Stimulated activated CD4-positive, alpha-beta T cell treated with anti-CD3 and anti-CD28 coated beads, Interleukin-2, amount 100 ng/mL, for 4 hours (primary cell): ENCODE measurements at regions not wholly inside any gene's neighbourhood (a gene's known extent, or its start where the extent isn't known, plus 50 kb on each side); places are given as distances from the start of the nearest gene placed in this dataset.

Experiments used
- DNase-seq: peaks from one replicate; pipeline ENCODE4 v3.0.0-alpha.2; 2020; ENCODE audit warnings: low read depth

DNA sequence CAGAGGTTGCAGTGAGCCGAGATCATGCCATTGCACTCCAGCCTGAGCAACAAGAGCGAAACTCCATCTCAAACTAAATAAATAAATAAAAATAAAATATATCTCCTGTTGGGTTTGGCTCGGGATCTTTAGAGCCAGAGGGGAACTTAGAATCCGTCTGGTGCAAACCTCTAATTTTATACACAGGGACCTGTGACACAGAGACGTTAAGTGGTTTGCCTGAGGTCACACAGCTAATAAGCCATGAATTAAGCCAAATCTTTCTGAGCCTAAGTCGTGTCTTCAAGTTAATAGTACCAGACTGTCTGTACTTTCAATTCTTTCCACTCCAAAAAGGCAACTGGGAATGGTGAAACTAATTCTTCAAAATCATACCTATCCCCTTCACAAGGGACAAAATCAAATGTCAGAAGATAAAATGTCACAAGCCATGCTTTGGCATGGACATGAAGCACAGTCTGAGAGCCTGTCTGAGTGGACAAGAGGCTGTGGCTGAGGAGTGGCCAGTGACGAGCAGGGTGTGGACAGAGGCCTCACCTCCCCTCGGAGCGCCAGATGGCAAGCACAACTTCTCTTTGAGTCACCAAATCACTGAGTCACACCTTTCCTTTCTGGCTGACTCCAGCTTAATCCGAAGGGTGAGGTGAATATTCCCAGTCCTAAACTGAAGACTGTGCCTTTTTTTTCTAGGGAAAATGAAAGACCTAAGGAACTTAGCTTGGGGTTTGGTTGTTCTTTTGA is 177.4 kb downstream of the TFAP2A start:
- DNase-seq, result no peak

DNA sequence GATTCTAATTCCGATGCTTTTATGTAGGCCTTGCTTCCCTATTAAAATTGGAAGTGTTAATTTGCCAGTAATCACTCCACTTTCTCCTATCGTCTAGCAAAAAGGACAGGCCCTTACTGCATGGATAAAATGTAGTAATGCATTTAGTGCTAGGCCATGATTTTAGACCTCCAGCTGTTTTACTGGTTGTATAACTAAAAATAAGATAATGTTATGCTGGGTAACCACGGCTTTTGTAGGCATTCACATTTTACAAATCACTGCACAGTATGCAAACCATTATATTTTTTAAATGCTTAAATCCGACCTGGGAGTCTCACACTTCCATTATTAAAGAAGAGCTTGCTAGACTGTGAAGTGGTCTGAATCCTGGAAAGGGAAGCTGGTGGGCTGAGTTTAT is 179.5 kb downstream of the TFAP2A start:
- no peak for DNase-seq

DNA sequence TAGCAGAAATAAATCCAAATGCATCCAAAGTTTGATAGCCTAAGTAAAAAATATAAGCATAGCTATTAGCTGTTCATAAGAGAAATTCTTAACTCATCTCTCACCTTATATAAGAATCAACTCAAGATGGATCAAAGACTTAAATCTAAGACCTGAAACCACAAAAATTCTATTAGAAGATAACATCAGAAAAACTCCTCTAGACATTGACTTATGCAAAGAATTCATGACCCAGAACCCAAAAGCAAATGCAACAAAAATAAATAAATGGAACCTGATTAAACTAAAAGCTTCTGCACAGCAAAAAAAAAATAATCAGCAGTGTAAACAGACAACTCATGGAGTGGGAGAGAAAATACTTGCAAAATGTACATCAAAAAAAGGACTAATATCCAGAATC is 184.3 kb downstream of the TFAP2A start:
- DNase-seq, result no peak

DNA sequence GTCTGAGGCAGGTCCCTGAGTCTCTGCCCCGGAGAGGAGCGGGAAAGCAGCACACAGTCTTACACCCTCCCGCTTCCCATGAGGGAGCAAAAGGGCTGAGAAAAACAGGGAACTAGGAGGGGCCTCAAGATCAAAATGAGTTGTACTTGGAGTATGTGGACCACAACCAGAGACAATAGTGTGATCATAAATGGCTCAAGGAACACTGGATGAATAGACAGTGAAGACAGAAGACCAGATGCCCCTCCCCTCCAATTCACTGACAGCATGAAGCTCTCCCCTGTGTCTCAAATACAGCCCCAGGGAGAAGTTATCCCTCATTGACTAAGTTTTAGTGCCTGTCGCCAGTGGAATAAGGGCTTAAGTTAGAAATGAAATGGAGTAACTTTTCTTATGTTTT is 191.0 kb downstream of the TFAP2A start:
- no peak for DNase-seq

DNA sequence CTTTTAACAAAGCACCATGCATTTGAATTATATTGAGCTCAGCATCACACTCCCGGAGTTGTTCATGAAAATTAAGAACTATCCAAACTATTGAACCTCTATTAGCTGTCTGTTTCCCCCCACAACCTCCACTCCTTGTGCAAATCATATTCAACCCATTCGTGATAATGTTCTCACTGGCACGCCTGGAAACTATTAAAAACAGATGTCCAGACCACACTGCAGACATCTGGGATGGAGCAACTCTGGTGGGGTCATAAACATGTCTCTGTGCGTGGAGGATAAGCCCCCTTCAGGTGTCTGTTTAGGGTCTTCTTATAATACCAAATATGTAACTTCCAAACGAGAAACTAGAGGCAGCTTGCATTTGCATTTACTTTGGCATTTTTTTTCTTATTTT is 193.7 kb downstream of the TFAP2A start:
- no peak for DNase-seq

DNA sequence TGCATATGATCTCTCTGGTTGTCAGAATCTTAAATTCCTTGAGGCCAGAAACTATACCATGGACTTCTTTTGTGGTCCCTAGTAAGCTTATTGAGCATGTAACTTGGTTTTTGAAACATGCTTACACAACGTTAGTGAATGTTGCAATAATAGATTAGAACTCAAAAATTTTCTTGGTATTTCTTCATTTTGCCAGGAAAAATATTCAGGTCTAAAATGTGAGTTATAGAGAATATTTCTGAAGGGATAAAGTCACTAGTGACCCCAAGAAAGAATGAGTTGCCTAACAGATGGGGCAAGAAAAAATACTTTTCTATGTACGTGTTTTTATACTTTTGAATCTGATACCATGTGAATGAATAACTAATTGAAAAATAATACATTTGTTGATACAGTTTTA is 195.4 kb downstream of the TFAP2A start:
- no peak for DNase-seq

DNA sequence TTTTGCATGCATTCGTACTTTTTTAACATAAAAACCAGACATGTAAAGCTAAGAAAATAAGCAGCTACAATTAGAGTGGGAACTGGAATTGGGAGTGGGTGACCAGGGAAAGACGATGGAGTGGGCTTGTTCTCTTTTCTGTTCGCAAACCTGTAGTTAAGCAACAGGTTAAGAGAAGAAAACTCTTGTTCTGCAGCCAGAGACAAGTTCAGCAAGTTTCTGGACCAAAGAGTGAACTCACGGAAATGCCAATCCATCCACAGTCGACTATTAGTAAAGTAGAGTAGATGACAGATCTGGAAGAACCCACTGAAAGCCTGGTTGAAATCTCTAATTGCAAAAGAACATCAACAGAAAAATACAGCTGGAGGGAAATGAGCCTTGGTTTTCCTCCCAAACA is 197.8 kb downstream of the TFAP2A start:
- no peak for DNase-seq

DNA sequence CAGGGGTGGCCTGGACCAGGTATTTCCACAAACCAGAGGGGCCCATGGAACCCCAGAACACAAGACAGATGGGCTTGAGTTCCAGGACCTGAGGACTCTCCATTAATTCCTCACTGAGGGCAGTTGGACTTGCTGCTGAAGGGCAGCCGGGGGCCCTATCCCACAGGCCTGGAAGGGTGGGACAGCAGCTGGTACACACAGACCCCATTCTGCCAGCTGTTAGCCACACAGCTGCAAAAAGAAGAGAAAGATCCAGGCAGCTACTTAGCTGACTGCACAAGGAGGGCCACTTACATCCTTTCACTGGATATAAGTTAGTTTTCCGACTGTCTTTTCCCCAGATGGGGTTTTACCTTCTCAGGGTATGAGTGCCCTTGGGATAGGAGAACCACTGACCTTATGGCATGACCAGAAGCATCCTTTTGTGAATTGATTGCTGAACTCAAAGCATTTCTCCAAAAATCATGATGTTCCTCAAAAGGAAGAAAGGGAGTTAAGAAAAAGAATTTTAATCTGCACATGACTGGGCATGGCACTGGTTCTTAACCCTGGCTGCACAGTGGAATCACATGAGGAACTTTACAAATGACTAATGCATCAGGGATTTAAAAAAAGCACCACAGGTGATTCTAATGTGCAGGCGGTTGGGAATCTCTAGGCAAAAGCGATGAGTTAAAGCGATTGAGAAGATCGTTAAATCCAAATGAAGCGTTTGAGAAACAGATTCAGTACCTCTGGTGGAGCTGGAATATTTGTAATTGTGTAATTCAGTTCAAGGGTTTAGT is 199.4 kb downstream of the TFAP2A start:
- DNase-seq, result no peak

DNA sequence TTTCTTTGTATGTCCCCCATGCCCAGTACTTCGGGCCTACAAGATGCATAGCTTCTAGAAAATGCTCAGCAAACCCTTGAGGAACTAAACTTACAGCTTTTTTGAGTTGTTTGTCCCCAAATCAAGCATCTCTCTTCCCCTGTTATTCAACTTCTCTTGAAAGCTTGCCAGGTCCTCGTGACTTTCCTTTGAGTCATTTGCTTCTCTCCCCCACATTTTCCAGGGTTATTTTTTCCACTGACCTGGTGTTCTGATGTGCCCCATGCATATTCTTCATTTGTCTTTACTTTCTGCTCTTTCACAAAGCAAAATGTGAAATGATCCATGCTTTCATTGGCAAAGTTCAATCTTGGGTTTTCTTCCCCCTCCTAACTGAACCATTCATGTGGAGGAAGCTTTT is 204.8 kb downstream of the TFAP2A start:
- DNase-seq, result no peak

DNA sequence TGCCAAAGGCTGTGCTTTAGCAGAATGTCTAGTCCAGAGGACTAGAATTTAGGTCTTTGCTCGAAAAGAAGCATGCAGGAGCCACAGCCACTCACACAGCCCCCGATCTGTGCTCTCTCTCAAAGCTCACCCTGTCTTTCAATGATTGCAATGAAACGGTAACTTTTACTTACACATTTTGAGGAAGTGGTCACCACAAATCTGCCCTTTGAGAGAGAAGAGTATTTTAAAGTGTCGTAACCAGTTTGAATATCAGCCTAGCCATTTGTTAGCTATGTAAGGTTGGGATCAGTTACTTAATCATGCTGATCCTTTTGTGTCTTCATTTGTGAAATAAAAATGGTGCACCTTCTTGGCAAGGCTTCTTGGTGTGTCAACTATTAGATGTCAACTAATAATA is 209.0 kb downstream of the TFAP2A start:
- no peak for DNase-seq

DNA sequence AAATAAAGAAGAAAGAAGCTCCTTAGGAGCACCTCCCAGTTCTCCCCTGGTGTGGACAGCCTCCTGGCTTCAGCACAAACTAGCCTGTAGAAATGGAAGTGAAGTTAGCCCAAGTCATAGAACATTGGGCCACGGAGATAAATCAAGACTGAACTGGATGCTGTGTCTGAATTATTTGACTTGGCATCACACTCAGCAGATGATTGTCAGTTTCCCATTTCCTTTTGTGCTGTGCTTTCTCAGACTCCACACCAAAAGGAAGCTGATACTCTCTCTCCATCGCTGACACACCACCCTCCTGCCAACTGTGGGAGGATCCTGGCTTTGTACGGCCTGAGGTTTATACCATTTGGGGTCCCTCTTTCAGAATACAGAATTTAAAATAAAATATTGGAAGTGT is 209.8 kb downstream of the TFAP2A start:
- DNase-seq, result no peak

DNA sequence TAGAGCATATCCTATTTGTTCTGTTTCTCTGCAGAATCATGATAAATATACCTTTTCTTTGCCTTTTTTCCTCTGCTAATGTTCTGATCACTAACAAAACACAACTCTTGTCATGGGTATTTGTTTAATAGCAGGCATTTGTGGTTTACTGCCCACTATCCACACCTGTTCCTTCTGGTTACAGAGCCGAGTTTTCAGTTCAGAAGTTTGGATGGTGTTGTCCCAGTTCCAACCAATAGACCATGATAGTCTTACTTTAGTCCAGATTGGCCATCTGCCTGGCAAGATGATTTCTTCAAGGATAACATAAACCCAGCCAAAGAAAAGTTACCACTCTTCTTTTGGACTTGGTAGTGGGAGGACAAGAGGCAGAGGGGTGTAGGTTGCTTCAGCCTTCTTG is 211.2 kb downstream of the TFAP2A start:
- DNase-seq, result no peak

DNA sequence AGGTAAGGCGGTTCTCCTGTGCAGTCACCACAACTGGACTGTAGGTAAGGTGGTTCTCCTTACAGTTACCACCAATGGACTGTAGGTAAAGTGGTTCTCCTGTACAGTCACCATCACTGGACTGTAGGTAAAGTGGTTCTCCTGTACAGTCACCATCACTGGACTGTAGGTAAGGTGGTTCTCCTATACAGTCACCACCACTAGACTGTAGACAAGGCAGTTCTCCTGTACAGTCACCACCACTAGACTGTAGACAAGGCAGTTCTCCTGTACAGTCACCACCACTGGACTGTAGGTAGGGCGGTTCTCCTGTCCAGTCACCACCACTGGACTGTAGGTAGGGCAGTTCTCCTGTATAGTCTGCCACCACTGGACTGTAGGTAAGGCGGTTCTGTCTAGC is 212.3 kb downstream of the TFAP2A start:
- DNase-seq, result no peak

DNA sequence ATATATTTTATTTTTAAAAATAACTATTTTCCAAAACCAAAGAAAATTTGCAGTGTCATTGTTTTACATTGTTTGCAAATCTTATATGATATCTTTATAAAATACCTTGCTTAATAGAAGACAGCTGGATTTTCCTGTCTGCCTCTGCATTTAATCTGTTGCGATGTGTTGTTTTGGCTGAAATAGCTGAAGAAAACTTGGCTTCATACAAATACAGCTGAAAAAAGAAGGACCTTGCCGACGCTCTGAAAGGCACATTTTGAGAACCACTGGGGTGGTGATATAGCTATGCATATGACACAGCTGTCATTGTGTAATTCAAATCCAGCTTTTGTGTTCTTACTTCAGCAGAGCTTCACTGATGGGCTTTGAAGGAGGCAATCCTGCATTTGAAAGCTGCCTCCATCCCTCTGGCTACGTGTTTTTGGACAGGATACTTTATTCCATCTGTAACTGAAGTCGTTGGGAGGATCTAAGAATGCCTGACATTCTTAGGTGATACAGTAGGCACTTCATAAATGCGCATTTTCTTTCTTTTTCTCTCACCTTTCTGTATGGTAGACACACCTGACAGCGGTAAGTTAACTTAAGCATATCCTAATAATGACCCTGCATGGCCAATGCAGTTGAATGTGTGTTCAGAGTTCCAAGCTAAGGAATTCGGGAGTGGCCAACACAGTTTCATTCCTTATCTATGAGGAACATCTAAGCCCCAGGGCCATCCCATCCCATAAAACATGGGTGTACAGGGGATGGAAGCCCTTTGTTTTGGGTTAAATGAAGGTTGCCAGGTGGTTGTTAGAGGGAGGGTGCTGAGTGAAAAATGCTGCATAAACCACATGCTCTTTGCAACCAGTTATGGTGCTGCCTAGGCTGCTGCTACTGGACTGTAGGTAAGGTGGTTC is 213.0 kb downstream of the TFAP2A start:
- DNase-seq, result no peak

DNA sequence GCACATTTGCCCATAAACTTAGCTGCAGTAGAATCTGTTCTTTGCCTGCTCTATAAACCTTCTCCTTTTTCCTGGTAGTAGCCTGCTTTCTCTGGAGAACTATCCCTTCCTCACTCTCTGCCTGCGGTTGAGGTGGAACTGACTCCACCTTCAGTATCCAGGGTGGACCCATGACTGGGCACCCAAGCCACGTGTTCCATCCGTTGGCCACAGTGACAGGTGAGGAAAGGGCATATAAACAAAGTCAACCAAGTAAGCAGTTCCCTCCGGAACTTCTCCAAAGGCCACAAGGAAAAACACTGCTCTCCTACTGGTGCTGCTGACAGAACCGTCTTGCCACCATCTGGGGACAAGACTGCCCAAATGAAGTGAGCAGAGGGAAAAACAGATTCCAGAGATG is 218.8 kb downstream of the TFAP2A start:
- no peak for DNase-seq

DNA sequence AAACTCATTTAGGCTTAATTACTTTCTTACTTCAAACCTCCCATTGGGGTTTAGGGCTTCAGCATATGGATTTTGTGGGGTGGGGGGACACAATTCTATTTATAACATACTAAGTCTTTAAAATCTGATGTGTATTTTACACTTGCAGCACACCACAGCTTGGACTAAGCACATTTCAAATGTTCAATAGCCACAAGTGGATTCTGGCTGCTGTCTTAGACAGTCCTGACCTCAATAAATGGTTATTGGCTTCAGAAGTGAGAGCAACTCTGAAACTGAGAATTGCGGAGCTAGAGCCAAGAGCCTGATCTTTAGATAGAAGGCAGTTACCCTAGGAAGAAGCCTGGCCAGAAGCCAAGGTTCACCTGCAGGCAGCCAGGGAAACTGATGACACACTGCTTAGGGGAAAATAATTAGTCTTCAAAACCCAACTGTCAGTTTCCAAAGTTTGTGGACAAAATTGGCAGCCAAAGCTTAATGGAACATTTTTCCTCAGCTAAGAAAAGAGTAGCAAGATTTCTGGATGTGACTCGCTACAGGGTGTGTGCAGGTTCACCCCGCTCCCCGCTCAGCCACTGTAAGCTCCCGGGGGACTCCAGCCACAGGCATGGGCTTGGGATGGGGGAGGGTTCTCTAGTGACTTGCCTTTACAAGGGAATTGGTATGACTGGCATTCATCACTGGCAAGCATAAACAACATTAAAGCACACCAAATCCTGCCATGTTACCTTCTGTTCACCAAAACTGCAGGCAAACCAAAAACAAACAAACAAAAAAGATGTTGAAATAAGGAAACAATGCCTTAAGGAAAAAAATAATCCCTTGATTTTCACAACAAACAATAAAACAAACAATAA is 219.8 kb downstream of the TFAP2A start:
- DNase-seq, result no peak

DNA sequence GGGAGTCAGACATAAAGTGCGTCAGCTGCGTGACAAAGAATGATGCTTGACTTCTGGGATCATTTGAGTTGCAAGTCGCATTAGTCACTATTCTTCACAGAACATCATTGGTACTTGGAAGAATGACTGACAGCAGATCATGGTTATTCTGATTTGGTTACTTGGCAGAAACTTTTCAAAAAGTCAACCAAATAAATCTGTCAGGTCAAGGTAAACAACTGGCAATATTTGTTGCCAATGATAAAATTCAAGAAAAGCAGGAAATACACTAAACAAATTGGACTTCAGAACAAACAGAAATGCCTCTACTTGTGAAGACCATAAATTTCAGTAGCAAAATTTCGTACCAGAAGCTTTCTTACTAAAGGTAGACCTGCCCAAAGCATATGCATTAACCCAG is 221.6 kb downstream of the TFAP2A start:
- DNase-seq, result no peak

DNA sequence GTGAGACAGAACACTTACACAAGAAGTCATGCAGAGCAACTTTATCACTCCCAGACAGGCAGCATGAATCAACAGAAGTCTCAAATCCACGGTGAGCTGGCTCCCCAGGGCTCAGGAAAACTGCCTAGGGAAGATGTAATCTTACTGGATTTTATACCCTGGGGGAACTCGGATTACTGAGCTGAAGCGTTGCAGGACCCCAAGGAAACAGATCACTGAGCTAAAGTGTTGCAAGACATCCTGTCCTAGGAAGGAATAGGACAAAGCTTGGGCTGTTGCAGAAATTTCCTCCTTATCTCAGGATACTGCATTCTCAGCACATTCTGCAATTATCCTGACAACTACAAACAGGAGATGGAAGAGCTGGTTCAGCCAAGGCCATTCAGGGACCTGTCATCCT is 224.8 kb downstream of the TFAP2A start:
- no peak for DNase-seq

DNA sequence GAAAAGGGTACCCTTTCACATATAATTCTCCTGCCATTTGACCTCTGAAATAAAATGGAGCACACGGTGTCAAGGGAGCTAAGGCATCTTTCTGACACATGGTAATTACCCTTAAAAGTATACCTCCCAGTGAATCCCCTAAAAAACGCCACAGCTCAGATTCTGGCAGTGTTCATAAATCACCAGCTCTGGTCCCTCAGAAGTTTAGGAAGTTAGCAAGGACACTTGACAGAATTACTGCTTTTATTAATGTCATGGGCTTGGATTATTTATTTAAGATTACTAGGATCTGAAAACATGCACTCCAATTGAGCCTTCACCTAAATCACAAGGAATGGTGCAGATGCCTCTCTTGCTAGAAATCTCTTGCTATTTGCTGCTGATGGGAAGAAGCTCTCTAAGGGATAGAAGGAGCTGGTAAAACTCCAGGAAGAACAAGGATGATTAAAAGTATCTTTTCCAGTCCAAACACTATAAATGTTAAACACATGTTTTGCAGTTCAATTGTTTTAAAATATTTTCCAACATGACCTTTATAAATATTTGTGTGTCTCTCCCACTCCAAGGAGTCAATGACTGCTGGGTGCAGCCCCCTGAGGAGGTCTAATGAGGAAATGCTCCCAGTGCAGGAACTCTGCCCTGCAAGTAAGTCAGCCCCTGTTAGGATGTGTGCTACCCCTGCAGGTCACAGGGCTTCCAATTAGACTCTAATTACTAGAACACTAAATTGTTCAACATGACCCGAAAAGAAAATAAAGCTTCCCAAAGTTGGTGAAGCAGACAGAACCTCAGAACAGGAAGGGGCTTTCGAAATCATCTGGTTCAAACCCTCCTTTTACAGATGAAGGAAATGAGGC is 230.3 kb downstream of the TFAP2A start:
- no peak for DNase-seq

DNA sequence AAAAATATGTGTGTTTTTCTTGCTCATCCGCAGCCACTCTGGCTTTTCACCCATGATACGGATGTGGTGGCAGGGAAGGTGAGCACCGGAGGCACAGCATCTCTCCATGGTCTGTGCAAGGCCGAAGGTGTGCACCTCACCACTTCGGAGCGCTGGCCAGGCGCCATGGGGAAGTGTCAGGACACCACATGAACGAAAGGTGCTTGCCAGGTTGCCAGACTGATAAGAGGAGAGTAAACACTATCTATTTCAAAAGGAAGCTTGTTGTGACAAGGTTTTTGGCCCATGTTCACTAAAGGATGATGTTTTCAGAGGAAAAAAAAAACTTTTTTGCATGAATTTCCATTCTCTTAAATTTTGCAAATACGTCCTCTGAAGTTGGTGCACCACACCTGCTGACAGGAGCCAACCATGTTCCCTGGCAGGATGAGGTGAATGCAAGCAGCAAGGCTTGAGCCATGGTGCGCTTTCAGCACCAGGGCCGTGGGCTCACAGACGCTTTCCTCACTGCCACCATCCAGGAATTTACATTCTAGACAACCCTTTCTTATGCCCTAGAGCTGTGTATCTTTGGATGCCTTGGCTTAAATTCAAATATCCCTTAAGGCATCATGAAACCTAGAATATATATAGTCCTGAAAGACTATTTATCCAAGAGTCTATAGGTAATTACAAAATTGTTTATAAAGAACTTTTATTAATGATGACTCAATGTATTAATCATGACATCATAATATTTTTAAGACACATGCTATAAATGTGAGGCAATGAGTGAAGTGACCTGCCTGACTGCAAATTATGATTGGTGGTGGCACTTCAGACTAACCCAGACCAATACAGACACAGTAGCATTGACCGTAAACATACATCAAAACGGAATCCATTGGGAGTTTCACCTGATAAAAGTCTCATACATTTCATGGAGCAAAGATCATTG is 234.5 kb downstream of the TFAP2A start:
- no peak for DNase-seq
